ENCODE measurements at regions not wholly inside any gene's neighbourhood (a gene's known extent, or its start where the extent isn't known, plus 50 kb on each side); places are given as distances from the start of the nearest gene placed in this dataset.

- DNase-seq (ENCODE audit: low read depth): no peak
Measured at GRCh38 chr1:59146651-59147358, 150.1 kb upstream of the FGGY start.

DNA sequence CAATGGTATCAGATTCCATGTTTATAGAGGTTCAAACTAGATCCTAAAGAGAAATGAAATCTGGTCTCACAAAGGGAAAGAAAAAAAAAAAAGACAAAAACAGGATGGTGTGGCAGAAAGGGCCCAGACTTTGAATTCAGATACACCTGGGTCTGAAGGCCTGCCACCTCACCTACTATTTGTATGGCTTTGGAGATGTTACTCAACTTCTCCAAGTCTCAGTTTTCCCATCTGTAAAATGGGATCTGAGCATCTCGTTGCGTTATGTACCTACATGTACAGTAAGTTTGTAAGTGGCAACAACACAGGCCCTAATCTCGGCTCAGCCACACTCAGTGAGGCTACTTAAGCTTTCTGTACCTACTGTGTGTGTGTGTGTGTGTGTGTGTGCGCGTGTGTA, 147.5 kb upstream of the FGGY start:
- no peak for DNase-seq (ENCODE audit: low read depth)

- no peak for DNase-seq (ENCODE audit: low read depth)
Measured at GRCh38 chr1:59150577-59151386, 146.1 kb upstream of the FGGY start.

DNA sequence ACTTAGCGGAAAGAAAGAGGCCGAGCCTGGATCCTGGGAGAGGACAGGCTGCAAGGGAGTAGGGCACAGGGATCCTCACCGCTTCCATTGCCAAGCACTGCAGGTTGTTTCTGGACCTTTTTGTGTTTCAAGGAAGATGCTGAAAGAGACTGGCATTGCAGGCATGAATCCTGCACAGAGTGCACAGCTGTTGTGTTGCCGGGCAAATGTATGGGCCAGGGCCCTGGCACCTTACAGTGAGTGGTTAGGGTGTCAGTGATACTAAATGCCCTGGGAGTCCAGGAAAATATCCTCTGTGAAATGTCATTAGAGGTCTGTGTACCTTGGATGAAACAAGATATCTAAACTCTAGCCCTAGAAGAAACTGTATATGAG, 145.5 kb upstream of the FGGY start:
- no peak for DNase-seq (ENCODE audit: low read depth)

DNA sequence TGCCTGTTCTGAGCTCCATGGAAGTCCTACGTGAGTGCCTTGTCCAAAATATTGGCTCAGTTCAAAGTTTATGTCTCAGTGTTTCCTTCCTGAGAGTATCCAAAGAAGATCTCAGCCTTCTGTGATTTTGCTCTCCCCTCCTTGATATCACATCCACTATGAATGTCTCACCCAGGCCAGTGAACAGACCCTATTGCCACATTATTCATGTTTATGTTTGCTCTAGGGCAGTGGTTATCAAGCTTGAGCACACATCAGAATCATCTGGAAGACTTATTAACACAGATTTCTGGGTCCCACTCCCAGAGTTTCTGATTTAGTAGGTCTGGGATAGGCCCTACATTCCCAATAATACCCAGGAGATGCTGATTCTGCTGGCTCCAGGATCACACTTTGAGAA, 145.0 kb upstream of the FGGY start:
- DNase-seq (ENCODE audit: low read depth): no peak

GRCh38 chr1:59152511-59152910, 144.4 kb upstream of the FGGY start:
- DNase-seq (ENCODE audit: low read depth): no peak

GRCh38 chr1:59154401-59154800, 142.5 kb upstream of the FGGY start:
- no peak for DNase-seq (ENCODE audit: low read depth)

GRCh38 chr1:59155351-59155750, 141.5 kb upstream of the FGGY start:
- no peak for DNase-seq (ENCODE audit: low read depth)

DNA sequence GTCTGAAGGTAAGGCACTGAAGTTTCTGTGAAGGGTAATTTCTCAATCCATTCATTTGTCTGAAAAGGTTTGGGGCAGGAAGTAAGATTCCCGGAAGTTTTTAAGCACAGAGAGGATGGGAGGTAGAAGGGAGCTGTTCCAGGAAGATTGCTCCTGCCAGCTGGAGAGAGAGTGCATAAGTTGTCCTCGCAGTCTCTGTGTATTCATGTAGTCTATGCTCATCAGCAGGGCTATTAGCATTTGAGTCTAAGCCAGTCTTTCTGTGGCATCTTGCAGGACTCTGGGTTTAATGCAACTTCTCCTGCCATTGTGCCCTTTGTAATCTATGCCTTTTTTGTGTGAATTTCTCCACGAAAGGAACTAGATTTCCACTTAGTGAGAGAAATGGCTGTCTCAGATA, 140.8 kb upstream of the FGGY start:
- no peak for DNase-seq (ENCODE audit: low read depth)

DNA sequence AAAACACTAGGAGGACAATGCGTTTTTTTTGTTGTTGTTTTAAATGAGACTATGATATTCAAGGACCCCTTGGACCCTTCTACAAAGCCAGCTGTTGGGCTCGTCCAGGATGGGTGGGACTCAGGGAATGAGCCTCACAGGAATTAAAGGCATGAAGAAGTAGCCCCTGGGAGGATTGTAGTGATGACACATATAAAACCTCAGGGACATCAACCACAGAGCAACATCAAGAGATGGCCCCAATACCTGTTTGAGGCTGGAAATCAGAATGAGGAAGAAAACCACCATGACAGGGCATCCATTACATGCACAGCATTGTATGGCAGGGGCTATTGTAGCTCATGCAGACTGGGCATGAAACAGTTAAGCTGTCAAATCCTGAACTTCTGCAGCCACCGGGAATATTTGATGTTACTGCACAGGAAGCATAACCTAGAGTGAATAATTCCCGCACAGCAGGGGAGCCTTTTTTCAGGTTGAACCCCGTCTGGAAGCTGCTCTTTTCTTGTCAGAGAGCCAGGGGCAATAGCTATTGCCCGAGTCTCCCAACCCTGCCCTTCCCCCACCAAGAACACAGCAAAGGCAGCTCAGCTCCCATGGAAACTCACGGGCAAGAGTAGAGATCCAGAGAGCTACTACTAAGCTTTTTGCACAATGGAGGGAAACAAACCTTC, 140.2 kb upstream of the FGGY start:
- DNase-seq (ENCODE audit: low read depth): no peak

GRCh38 chr1:59158321-59158720, 138.6 kb upstream of the FGGY start:
- DNase-seq (ENCODE audit: low read depth): no peak

DNA sequence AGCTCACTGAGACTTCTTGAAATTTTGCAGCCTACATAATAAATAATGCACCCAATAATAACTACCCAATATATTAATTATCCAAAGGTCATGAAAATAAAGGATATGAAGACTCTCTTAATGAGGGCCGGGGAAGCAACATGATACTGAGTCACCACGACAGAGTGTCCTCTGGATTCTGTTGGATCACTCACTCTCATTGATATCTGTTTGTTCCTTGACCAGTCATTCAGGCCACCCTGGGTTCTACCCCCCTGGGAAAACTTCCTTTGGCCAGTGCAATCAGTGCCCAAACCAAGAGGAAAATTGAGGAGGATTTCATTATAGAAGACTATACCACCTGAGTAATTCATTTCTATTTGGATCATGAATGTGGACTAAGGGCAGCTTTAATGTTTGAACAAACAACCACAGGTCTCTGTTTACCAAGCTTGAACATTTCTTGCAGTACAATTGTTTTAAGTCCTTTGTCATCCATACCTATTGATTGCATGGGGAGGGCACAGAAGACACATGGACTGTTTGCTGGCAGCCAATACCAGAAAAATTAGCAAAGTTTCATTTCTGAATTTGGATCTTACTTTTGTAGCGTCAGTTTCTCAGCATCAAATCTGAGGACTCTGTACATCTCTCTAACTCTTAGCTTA, 137.2 kb upstream of the FGGY start:
- no peak for DNase-seq (ENCODE audit: low read depth)

- DNase-seq (ENCODE audit: low read depth): no peak
Measured at GRCh38 chr1:59161136-59161535, 135.8 kb upstream of the FGGY start.

DNA sequence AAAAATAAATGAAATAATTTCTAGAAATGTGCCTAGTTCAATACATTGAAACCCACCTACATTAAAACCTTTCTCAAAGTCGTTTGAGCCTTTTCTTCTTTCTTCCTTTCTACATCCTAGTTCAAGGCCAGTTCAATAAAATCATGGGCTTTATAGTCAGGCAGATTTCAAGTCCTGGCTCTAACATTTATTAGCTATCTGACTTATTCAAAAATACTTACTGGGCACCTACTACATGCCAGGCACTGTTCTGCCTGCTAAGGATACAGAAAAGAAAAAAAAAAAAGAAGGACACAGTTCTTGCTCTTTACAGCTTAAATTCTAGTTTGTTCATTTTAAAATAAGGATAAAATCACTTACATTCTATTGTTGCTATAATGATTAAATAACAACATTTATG, 134.2 kb upstream of the FGGY start:
- no peak for DNase-seq (ENCODE audit: low read depth)

DNA sequence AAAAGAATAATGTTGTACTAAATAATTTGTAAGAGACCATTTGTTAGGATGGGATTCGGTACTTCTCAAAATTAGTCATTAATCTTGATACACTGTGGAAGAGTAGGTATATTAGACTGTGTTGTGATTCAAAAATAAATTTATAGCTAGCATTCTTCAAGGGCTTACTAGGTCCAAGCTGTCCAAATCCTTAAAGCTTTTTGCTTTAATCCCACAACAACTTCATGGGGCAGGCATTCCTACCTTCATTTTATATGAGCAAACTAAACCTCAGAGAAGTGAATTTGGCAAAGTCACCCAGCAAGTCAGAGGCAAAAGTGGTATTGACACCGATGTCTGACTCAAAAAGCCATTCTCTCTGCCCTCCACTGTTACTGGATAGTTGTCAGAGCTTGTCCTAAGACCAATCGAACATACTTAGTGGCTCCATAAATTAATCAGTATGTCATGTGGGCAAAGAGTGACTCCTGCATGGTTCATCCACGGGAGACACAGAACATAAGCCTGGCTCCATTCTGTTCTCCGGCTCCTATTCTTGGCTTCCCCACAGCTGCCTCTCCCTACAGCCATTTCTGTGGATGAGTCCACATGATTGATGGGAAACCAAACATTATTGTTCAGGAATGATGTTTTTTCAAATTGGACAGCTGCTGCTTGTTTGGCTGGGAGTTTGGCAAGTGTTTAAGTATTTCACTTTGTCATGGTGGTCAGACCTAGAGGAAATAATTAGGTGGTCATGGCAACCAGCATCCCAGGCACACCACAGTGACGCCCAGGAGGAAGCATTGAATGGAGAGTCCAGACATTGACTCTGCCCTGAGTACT, 133.4 kb upstream of the FGGY start:
- DNase-seq (ENCODE audit: low read depth): no peak

- no peak for DNase-seq (ENCODE audit: low read depth)
Measured at GRCh38 chr1:59164371-59164770, 132.5 kb upstream of the FGGY start.

GRCh38 chr1:59165353-59165752, 131.5 kb upstream of the FGGY start:
- DNase-seq (ENCODE audit: low read depth): no peak

DNA sequence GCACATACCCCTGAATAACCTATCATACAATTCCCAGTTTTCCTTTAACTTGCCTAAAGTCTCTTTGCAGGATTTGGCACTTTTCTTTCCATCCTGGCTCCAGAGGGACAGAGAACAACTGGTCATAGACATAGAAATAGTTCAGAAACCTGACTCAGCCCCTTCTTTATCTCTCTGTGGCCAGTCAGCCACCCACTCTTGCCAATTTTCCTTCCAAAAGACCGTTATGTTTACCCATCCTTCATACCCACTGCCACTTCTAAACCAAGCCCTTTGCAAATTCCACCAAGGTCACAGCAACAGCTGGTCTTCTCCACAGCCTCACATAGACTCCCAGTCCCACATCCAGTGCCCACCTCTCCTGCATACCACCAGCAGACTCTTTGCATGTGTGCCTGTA, 127.2 kb upstream of the FGGY start:
- no peak for DNase-seq (ENCODE audit: low read depth)

- no peak for DNase-seq (ENCODE audit: low read depth)
Measured at GRCh38 chr1:59170659-59171058, 126.2 kb upstream of the FGGY start.

DNA sequence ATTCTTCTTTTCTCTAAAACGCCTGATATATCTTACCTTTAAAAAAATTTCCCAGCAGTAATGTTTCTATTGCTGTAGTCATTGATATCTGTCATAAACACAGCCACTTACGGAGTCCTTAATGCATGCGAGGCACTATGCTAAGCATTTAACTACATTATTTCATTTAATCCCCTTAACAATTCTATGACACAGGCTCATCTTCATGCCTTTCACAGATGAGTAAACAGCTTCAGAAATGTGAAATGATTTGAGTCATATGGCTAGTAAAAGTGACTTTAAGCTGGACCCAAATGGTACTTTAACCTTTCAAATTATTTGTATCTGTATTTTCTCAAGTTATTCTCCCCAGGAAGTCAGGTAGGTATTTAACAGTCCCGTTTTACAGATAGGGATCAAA, 125.1 kb upstream of the FGGY start:
- DNase-seq (ENCODE audit: low read depth): no peak

GRCh38 chr1:59172693-59173092, 124.2 kb upstream of the FGGY start:
- no peak for DNase-seq (ENCODE audit: low read depth)

- no peak for DNase-seq (ENCODE audit: low read depth)
Measured at GRCh38 chr1:59173721-59174120, 123.2 kb upstream of the FGGY start.

Data from stimulated activated CD8-positive, alpha-beta memory T cell treated with anti-CD3 and anti-CD28 coated beads, Interleukin-15, amount 100 ng/mL, for 1 hour (primary cell).